Calu3 (cell line): ENCODE measurements at regions not wholly inside any gene's neighbourhood (a gene's known extent, or its start where the extent isn't known, plus 50 kb on each side); places are given as distances from the start of the nearest gene placed in this dataset.

Experiments used
- BruUV-seq: library from RNA; stranded (reverse); fragments of 400-500 nt; replicated peaks from 2 replicates; lab custom pipeline; 2021; lab: Mats Ljungman, UMichigan
- CTCF ChIA-PET: fragments of 300-600 bp; sonication (Branson Sonifier 250); formaldehyde crosslinking; loops from one replicate; lab custom pipeline; 2022; ENCODE audit warnings: antibody characterized with exemption; lab: Charles Lee
- DNase-seq: peaks from one replicate; pipeline ENCODE4 v3.0.0; 2022
- H3K27ac Mint-ChIP-seq: one replicate; pipeline ENCODE4 v1.8.0; 2022; ENCODE audit warnings: mixed read lengths; ENCODE audit not compliant: unreplicated experiment
- H3K27me3 Mint-ChIP-seq: one replicate; pipeline ENCODE4 v1.8.0; 2022; ENCODE audit warnings: mixed read lengths; ENCODE audit not compliant: unreplicated experiment
- H3K36me3 Mint-ChIP-seq: one replicate; pipeline ENCODE4 v1.8.0; 2022; ENCODE audit warnings: mild to moderate bottlenecking, moderate library complexity, mixed read lengths; ENCODE audit not compliant: insufficient read depth, unreplicated experiment
- H3K4me1 Mint-ChIP-seq: one replicate; pipeline ENCODE4 v1.8.0; 2022; ENCODE audit warnings: mild to moderate bottlenecking, low read depth, mixed read lengths; ENCODE audit not compliant: unreplicated experiment
- H3K4me3 Mint-ChIP-seq: one replicate; pipeline ENCODE4 v1.8.0; 2022; ENCODE audit warnings: mild to moderate bottlenecking, low read depth, moderate library complexity, mixed read lengths; ENCODE audit not compliant: unreplicated experiment
- H3K9me3 Mint-ChIP-seq: one replicate; pipeline ENCODE4 v1.8.0; 2022; ENCODE audit warnings: low read depth, mixed read lengths; ENCODE audit not compliant: unreplicated experiment
- intact Hi-C: fragments of 100-400 bp; cut with micrococcal nuclease; formaldehyde crosslinking; loops from one replicate; pipeline ENCODE4 v1.10.0; 2022; ENCODE audit not compliant: unreplicated experiment
- TF ChIP-seq, protein P1 (sequence below): fragments of 200-600 bp; IDR thresholded peaks from one replicate; pipeline ENCODE4 v1.8.0; 2022; ENCODE audit warnings: antibody characterized with exemption; ENCODE audit not compliant: unreplicated experiment

DNA sequence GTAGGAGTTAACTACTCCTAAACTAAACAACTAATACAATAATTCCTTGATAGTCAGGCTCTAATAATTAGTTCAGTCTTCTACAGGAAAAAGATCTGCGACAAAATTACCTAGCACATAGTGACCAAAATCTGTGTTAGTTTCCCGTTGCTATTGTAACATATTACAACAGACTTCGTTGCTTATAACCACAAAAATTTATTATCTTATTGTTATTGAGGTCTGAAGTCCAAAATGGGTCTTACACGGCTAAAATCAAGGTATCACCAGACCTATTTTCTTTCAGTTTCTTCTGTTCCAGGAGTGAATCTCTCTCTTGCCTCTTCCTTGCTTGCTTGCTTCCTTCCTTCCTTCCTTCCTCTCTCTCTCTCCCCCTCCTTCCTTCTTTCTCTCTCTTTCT lies 993.6 kb upstream of the SPRY2 start:
- Mint-ChIP-seq H3K9me3 (no peaks in the 10 kb centered on the region), H3K4me3 (no peak overlapping the region), H3K27ac (no peak overlapping the region), H3K27me3 (no peaks in the 10 kb centered on the region), H3K4me1 (no peaks in the 10 kb centered on the region), H3K36me3 (no peaks in the 10 kb centered on the region)
- CTCF ChIA-PET: no interaction called here
- DNase-seq: no peak
- TF ChIP-seq, protein P1, sequence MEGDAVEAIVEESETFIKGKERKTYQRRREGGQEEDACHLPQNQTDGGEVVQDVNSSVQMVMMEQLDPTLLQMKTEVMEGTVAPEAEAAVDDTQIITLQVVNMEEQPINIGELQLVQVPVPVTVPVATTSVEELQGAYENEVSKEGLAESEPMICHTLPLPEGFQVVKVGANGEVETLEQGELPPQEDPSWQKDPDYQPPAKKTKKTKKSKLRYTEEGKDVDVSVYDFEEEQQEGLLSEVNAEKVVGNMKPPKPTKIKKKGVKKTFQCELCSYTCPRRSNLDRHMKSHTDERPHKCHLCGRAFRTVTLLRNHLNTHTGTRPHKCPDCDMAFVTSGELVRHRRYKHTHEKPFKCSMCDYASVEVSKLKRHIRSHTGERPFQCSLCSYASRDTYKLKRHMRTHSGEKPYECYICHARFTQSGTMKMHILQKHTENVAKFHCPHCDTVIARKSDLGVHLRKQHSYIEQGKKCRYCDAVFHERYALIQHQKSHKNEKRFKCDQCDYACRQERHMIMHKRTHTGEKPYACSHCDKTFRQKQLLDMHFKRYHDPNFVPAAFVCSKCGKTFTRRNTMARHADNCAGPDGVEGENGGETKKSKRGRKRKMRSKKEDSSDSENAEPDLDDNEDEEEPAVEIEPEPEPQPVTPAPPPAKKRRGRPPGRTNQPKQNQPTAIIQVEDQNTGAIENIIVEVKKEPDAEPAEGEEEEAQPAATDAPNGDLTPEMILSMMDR: no peak
- no TSS peak for BruUV-seq
- intact Hi-C loops: no loop called here

DNA sequence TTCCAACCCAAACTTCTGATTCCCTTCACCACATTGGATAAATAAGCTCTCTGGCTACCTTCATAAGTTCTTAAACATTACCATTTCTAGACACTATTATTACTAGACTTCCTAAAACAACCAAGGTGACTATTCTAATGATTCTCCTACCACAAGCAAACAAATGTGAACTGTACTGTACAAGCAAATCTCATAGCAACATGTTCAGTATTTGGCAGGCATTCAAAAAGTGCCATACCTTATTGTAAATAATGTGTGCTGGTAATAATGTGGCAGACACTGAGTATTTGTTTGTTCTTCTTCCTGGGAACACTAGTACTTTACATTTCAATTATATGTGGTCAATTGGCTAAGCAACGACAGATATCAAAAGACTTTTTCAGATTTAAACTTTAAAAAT lies 986.0 kb upstream of the SPRY2 start:
- Mint-ChIP-seq H3K9me3 (peaks cover 3% of the 10 kb centered on the region), H3K27me3 (no peaks in the 10 kb centered on the region), H3K4me3 (no peak overlapping the region), H3K27ac (no peak overlapping the region), H3K36me3 (no peaks in the 10 kb centered on the region), H3K4me1 (no peaks in the 10 kb centered on the region)
- TF ChIP-seq, protein P1: no peak
- DNase-seq: no peak
- CTCF ChIA-PET: no interaction called here
- intact Hi-C loops: no loop called here
- BruUV-seq: no TSS peak

DNA sequence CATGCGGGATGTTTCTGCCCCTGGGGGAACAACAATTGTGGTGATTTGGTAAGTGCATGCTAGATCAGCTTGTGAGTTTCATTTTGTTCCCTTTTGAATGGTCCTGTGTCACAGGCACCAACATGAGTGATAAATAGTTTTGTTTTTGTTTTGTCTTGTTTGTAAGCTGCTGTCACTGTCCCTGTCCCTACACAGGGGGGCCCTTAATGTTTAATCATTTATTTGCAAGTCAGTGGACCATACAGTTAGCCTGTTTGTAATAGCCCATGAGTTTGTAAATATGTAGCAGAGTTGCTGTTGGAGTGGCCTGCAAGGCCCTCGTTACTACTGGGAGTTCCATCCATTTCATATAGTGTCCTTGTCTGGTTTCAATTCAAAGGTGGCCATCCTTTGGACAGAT lies 979.6 kb upstream of the SPRY2 start:
- Mint-ChIP-seq H3K36me3 (no peaks in the 10 kb centered on the region), H3K4me3 (no peak overlapping the region), H3K9me3 (peaks cover 3% of the 10 kb centered on the region), H3K27me3 (no peaks in the 10 kb centered on the region), H3K27ac (no peak overlapping the region), H3K4me1 (no peaks in the 10 kb centered on the region)
- intact Hi-C loops: no loop called here
- CTCF ChIA-PET: no interaction called here
- TF ChIP-seq, protein P1: no peak
- no peak for DNase-seq
- BruUV-seq: no TSS peak

DNA sequence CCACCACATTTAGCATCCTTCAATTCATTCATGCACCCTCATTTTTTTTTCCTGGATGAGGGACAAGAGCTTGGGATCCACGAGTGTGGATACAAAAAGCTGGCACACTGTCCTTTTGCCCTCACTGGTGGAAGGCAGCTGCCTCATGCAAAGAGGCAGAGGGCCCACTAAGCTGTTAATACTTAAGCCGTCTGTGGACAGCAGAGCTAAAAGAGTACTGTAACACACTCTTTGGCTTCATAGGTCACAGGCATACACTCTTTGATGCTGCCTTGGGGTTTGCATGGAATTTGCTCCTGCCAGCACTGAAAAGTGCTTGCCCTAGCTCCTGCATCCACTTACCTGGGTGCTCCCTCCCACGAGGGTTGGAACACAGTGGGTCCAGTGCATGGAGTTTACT lies 978.4 kb upstream of the SPRY2 start:
- Mint-ChIP-seq H3K36me3 (no peaks in the 10 kb centered on the region), H3K27me3 (no peaks in the 10 kb centered on the region), H3K4me3 (no peak overlapping the region), H3K27ac (no peak overlapping the region), H3K4me1 (no peaks in the 10 kb centered on the region), H3K9me3 (peaks cover 2% of the 10 kb centered on the region)
- CTCF ChIA-PET: no interaction called here
- BruUV-seq: no TSS peak
- TF ChIP-seq, protein P1: no peak
- intact Hi-C loops: no loop called here
- DNase-seq: no peak
